Prostate gland (tissue), 2 donors: ENCODE measurements at regions not wholly inside any gene's neighbourhood (a gene's known extent, or its start where the extent isn't known, plus 50 kb on each side); places are given as distances from the start of the nearest gene placed in this dataset.

Experiments used
- CTCF ChIP-seq, 4 experiments: fragments of 200-600 bp in 2 of 4; fragments of 450-650 bp in 2 of 4; sonication (generic) in 2 of 4; IDR thresholded peaks; 1 replicate in 3 of 4; 2 replicates in 1 of 4; pipeline ENCODE4 v1.5.1; 2016 to 2019; ENCODE audit warnings: antibody characterized with exemption in 4 of 4, mild to moderate bottlenecking in 2 of 4, moderate library complexity in 2 of 4
- POLR2A ChIP-seq: fragments of 450-650 bp; IDR thresholded peaks from one replicate; pipeline ENCODE4 v1.6.1; 2016; ENCODE audit warnings: antibody characterized with exemption, mild to moderate bottlenecking

DNA sequence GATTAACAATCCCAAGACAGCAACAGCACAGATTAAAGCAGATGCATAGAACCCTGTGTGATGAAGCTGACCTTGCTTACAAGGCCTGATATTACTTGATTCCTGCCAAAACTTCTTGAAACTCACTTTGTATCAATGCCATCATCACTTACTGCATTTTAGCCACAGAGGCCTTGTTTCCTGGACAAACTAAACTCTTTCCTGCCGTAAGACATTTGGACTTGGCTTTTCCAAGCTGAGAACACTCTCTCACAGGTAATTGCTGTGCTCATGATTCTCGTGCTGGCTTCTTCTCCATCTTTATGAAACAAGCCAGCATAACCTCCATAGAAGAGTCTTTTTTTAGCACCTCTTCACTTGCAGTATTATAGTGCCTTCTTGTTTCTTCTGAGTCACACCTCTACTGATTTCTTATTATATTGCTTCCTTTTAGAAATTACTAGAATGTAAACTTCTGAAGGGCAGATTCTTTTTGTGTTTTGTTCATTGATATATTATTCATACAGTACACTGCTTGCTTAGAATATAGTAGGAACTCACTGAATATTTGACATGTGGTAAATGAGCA is 456.5 kb upstream of the ZNF608 start:
- no peak for TF ChIP-seq POLR2A
- no peak for TF ChIP-seq CTCF (IDR thresholded peaks at IDR 0.05)
